ENCODE measurements at regions not wholly inside any gene's neighbourhood (a gene's known extent, or its start where the extent isn't known, plus 50 kb on each side); places are given as distances from the start of the nearest gene placed in this dataset.

GRCh38 chr6:4017834-4018170 lies 61.1 kb downstream of the FAM217A start:
- peak; percentile 63 for DNase-seq (ENCODE audit: low read depth)
- peak overlapping the region; percentile 92 for H3K4me3 ChIP-seq (ENCODE audit: low read depth, low read length)
- TF ChIP-seq CTCF (conservative IDR thresholded peaks at IDR 0.05; ENCODE audit: low read depth, low read length) = no peak

GRCh38 chr6:4018171-4018923 lies 60.6 kb downstream of the FAM217A start:
- peak overlapping the region; percentile 92 for H3K4me3 ChIP-seq (ENCODE audit: low read depth, low read length)

More at GRCh38 chr6:4018171-4018923, 60.6 kb downstream of the FAM217A start:
- peak; percentile 61 for TF ChIP-seq CTCF (conservative IDR thresholded peaks at IDR 0.05; ENCODE audit: low read depth, low read length)
- DNase-seq (ENCODE audit: low read depth) = peak; percentile 97

Measured in choroid plexus epithelial cell (primary cell).